Thyroid gland (tissue), 4 donors: ENCODE measurements at regions not wholly inside any gene's neighbourhood (a gene's known extent, or its start where the extent isn't known, plus 50 kb on each side); places are given as distances from the start of the nearest gene placed in this dataset.
"Not testable (repeated sequence)": the region's sequence is repeated elsewhere in the genome, so short reads cannot be mapped to it uniquely, and the experiment has no call there.

Source experiments
- DNase-seq, 2 donors: peaks; one replicate each; pipeline ENCODE4 v3.0.0-alpha.2; 2019
- H3K27ac ChIP-seq, 3 donors: fragments of 200-600 bp; sonication (generic); 1 replicate in 2 of 3; 2 replicates in 1 of 3; pipeline ENCODE4 v1.5.1; 2016 to 2019; ENCODE audit warnings: mild to moderate bottlenecking in 1 of 3, moderate library complexity in 1 of 3
- H3K27me3 ChIP-seq: fragments of 200-600 bp; sonication (generic); one replicate; pipeline ENCODE4 v1.5.1; 2019
- H3K36me3 ChIP-seq, 2 donors: fragments of 200-600 bp; sonication (generic); one replicate each; pipeline ENCODE4 v1.5.1; 2016 to 2019
- H3K4me1 ChIP-seq, 2 donors: fragments of 200-600 bp; sonication (generic); one replicate each; pipeline ENCODE4 v1.5.1; 2017 to 2019
- H3K4me3 ChIP-seq, 3 donors: fragments of 200-600 bp; sonication (generic); replicated peaks in 1 of 3; 1 replicate in 2 of 3; 2 replicates in 1 of 3; pipeline ENCODE4 v1.5.1; 2016; ENCODE audit warnings: mild to moderate bottlenecking in 1 of 3
- H3K9me3 ChIP-seq: fragments of 200-600 bp; sonication (generic); one replicate; pipeline ENCODE4 v1.5.1; 2017
- CTCF ChIP-seq, 6 experiments: fragments of 200-600 bp in 3 of 6; fragments of 450-650 bp in 3 of 6; sonication (generic) in 3 of 6; IDR thresholded peaks; one replicate each; pipeline ENCODE4 v1.5.1; 2016 to 2019; ENCODE audit warnings: antibody characterized with exemption in 6 of 6, mild to moderate bottlenecking in 2 of 6, inconsistent platforms in 1 of 6, moderate library complexity in 1 of 6
- POLR2A ChIP-seq, 2 donors: fragments of 450-650 bp; IDR thresholded peaks; one replicate each; pipeline ENCODE4 v1.6.1; 2017; ENCODE audit warnings: antibody characterized with exemption in 2 of 2, mild to moderate bottlenecking in 2 of 2, moderate library complexity in 1 of 2
- WGBS, 2 donors: methylation state at CpG; one replicate each; pipeline ENCODE4 v1.1.5; 2017; 5-methylcytosine and 5-hydroxymethylcytosine counted together
- intact Hi-C: fragments of 100-400 bp; cut with DNase I; formaldehyde crosslinking; loops from one replicate; pipeline ENCODE4 v1.15.1; 2023

DNA sequence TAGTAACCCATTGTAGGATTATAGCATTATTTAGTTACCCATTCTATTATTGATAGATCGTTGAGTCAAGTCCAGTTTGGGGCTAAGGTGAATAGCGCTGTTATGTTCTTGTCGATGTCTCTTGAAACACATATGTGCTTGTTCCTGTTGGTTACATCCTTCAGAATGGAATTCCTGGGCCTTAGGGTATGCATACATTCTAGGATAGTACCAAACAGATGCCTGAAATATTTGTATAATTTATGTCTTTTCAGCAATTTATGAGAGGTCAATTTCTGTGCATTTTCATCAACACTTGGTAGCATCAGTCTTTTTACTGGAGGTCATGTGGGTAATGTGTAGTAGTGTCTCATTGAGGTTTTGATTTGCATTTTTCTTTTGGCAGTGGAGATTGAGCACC lies 78.9 kb upstream of the ADORA2B start:
- H3K4me3 ChIP-seq, H3K4me1 ChIP-seq, DNase-seq, H3K9me3 ChIP-seq, H3K27ac ChIP-seq, intact Hi-C loops, H3K36me3 ChIP-seq, H3K27me3 ChIP-seq: not testable (repeated sequence)
- WGBS, 2 donors: 100% methylated on average over 3 of the region's 3 CpGs

DNA sequence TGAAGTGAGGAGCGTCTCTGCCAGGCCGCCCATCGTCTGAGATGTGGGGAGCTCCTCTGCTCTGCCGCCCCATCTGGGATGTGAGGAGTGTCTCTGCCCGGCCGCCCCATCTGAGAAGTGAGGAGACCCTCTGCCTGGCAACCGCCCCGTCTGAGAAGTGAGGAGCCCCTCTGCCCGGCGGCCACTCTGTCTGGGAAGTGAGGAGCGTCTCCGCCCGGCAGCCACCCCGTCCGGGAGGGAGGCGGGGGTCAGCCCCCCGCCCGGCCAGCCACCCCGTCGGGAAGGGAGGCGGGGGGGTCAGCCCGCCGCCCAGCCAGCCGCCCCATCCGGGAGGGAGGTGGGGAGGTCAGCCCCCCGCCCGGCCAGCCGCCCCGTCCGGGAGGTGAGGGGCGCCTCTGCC lies 77.6 kb upstream of the ADORA2B start:
- H3K27me3 ChIP-seq, intact Hi-C loops, H3K36me3 ChIP-seq, DNase-seq, H3K4me1 ChIP-seq, H3K27ac ChIP-seq, H3K9me3 ChIP-seq, H3K4me3 ChIP-seq: not testable (repeated sequence)
- no CpG with 5 or more reads among the region's 31 CpGs for WGBS, 2 donors

DNA sequence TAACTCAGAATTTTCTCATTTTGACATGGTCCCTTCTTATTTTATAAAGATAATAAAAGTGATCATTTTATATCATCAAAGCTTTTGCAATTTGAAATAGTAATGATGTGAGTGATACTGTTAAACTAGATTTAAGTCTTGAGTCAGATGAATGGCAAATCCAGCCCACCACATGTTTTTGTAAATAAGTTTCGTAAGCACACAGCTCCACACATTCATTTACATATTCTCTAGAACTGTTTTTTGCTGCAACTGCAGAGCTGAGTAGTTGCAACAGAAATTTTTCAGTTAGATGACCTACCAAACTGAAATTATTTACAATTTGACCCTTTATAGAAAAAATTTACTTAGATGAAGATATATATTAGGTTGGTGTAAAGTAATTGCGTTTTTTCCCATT lies 75.1 kb upstream of the ADORA2B start:
- H3K36me3 ChIP-seq, intact Hi-C loops, H3K27ac ChIP-seq, H3K9me3 ChIP-seq, DNase-seq, H3K27me3 ChIP-seq, H3K4me3 ChIP-seq, H3K4me1 ChIP-seq: not testable (repeated sequence)
- 100% methylated on average over 1 of the region's 2 CpGs; no CpG with 5 or more reads in 1 of the 2 donors for WGBS, 2 donors

DNA sequence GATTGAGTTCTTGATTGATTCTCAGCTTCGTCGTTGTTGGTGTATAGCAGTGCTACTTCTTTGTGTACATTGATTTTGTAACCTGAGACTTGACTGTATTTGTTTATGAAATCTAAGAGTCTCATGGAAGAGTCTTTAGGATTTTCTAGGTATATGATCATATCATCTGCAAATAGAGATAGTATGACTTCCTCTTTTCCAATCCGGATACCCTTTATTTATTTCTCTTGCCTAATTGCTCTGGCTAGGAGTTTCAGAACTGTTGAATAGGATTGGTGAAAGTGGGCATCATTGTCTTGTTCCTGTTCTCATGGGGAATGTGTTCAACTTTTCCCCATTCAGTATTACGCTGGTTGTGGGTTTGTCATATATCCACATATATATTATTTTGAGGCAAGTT lies 72.3 kb upstream of the ADORA2B start:
- H3K27me3 ChIP-seq, H3K27ac ChIP-seq, H3K36me3 ChIP-seq, H3K4me3 ChIP-seq, DNase-seq, intact Hi-C loops, H3K9me3 ChIP-seq, H3K4me1 ChIP-seq: not testable (repeated sequence)
- 82 to 91% methylated on average over 4 of the region's 4 CpGs for WGBS, 2 donors

GRCh38 chr17:15877882-15878500 lies 66.9 kb upstream of the ADORA2B start:
- DNase-seq, intact Hi-C loops, H3K27ac ChIP-seq, H3K4me3 ChIP-seq, H3K4me1 ChIP-seq, H3K9me3 ChIP-seq, H3K36me3 ChIP-seq, H3K27me3 ChIP-seq: not testable (repeated sequence)
- 81 to 86% methylated on average over 7 of the region's 7 CpGs for WGBS, 2 donors

DNA sequence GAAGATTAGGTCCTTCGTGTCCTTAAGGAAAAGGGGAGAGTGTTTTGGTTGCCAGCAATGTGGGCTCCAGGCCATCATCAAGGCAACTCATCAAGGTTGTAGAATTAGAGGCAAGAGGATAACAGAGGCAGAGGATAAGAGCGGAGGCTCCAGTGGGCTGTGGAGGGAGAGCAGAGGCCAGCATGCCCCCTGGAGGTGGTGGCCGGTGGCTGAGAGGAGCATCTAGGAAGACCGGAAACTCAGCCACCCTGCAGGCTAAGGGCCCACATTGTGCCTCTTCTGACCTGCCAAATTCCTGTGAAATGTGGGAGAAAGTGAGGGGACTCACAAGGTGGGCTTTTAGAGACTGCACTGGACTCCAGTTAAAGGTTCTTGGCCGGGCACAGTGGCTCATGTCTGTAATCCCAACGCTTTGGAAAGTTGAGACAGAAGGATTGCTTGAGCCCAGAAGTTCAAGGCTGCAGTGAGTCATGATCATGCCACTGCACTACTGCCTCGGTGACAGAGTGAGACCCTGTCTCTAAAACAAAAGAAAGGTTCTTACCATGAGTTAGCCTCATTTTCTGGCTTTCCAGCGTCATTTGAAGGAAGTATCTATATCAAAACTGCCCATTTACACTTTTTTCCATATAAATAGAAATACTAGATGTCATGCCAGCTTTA lies 62.7 kb upstream of the ADORA2B start:
- intact Hi-C loops: no loop called here
- DNase-seq: no peak
- TF ChIP-seq CTCF (IDR thresholded peaks at IDR 0.05) (no peak), POLR2A (IDR thresholded peaks at IDR 0.05) (no peak)
- Histone ChIP-seq H3K27me3 (no peaks in the 10 kb centered on the region), H3K4me3 (no peak overlapping the region), H3K36me3 (no peaks in the 10 kb centered on the region), H3K9me3 (no peaks in the 10 kb centered on the region), H3K4me1 (no peaks in the 10 kb centered on the region), H3K27ac (no peak overlapping the region)
- WGBS, 2 donors: 82 to 83% methylated on average over 8 of the region's 8 CpGs

GRCh38 chr17:15882777-15883176 lies 62.2 kb upstream of the ADORA2B start:
- no peaks in the 10 kb centered on the region for H3K4me1 ChIP-seq
- TF ChIP-seq POLR2A (IDR thresholded peaks at IDR 0.05): no peak
- TF ChIP-seq CTCF (IDR thresholded peaks at IDR 0.05): no peak
- no peak overlapping the region for H3K27ac ChIP-seq
- no peaks in the 10 kb centered on the region for H3K27me3 ChIP-seq
- 68 to 82% methylated on average over 4 of the region's 4 CpGs for WGBS, 2 donors
- no peak for DNase-seq
- intact Hi-C loops: no loop called here
- no peak overlapping the region for H3K4me3 ChIP-seq
- no peaks in the 10 kb centered on the region for H3K36me3 ChIP-seq
- H3K9me3 ChIP-seq: no peaks in the 10 kb centered on the region
